ENCODE measurements at regions not wholly inside any gene's neighbourhood (a gene's known extent, or its start where the extent isn't known, plus 50 kb on each side); places are given as distances from the start of the nearest gene placed in this dataset.

- TF ChIP-seq EZH2 (IDR thresholded peaks at IDR 0.05; ENCODE audit: borderline replicate concordance, insufficient read depth, low read depth, low read length, poor library complexity, severe bottlenecking) (no peak), CTCF (IDR thresholded peaks at IDR 0.05) (no peak)
Measured at GRCh38 chr2:146321175-146321574, 1523.7 kb upstream of the ACVR2A start.
